NCI-H146 treated with DMSO at 0.1 percent for 48 hours (cell line): ENCODE measurements at regions not wholly inside any gene's neighbourhood (a gene's known extent, or its start where the extent isn't known, plus 50 kb on each side); places are given as distances from the start of the nearest gene placed in this dataset.

Experiments
- DNase-seq: peaks from one replicate; lab custom pipeline; 2025; ENCODE audit not compliant: unreplicated experiment; lab: John Stamatoyannopoulos, UW

GRCh38 chr12:30251546-30251945 lies 444.1 kb downstream of the IPO8 start:
- DNase-seq, result no peak

DNA sequence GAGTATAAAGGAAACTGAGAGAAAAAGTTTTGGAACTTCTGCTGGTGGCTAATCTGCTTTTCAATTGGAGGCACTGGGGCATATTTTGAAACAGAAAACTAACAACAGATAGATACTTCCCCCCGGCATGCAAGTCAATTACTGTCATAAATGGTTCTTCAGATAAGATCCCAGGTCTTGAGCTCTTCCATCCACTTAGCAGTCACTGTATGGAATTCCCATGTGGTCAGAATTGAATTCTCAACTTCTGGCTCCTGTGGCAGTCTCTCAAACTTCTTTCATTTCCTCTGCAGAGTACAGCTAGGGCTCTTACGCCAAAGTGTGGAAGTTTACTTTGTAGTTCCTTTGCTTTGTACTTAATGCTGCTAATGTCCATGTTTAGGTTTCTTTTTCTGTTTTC lies 452.2 kb downstream of the IPO8 start:
- DNase-seq, result no peak

- no peak for DNase-seq
Measured at GRCh38 chr12:30219047-30219446, 435.3 kb upstream of the TMTC1 start.

GRCh38 chr12:30218073-30218472 lies 434.3 kb upstream of the TMTC1 start:
- no peak for DNase-seq

GRCh38 chr12:30213166-30213565 lies 429.4 kb upstream of the TMTC1 start:
- no peak for DNase-seq

- DNase-seq, result no peak
Measured at GRCh38 chr12:30211743-30212142, 428.0 kb upstream of the TMTC1 start.

GRCh38 chr12:30203981-30204380 lies 420.2 kb upstream of the TMTC1 start:
- no peak for DNase-seq

- no peak for DNase-seq
Measured at GRCh38 chr12:30202521-30203254, 418.9 kb upstream of the TMTC1 start.

- no peak for DNase-seq
Measured at GRCh38 chr12:30201301-30202160, 417.8 kb upstream of the TMTC1 start.

GRCh38 chr12:30200864-30201263 lies 417.1 kb upstream of the TMTC1 start:
- no peak for DNase-seq

GRCh38 chr12:30197392-30198057 lies 413.8 kb upstream of the TMTC1 start:
- DNase-seq, result no peak

DNA sequence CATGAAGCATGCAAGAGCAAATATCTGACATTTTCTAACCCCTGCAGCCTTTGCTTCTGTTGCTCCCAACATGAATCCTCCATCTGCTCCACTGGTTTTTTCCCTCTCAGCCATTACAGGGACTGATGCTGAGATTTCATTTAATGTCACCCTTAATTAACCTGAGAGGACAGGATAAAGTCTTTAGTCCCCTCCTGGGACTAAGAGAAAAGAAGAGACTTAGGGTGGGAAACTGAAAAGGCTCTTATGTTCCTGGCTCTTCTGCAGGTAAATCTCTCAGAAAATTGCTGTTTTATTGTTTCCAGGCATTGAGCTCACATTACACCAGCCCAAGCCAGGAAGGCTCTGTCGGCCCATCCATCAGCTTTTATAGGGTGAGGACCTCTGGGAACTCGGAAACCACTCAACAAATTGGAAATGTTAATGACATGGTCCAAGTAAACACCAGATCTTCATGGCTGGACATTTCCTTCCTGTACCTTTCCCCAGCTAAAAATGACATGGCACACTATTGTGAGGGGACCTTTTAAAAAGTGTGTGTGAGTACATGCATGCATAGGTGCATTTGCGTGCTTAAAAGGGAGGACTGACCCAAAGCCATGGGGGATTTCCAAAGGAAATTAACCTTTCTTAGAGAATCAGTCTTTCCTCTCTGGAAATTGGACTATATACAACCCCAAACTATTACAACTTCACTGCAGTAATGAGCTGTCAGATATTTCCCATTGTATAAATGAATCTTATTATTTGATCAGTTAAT lies 408.1 kb upstream of the TMTC1 start:
- no peak for DNase-seq

GRCh38 chr12:30188602-30189326 lies 405.0 kb upstream of the TMTC1 start:
- no peak for DNase-seq

DNA sequence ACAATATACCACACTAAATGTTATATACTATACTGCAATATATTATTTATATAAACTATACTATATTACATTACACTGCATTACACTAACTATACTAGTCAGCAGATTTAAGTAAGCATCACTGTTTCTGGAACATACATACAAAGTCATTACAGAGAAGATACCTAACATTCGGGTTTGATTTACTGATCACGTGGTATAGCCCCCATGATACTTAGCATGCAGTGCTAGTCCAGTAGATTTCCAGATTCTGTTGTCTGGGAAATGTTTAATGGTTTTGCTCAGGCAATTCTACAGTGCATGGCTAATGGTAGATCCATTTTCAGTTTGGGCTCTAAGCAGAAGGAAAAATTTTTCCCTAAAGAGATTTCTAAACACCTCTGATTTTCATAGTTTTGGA lies 403.7 kb upstream of the TMTC1 start:
- no peak for DNase-seq

DNA sequence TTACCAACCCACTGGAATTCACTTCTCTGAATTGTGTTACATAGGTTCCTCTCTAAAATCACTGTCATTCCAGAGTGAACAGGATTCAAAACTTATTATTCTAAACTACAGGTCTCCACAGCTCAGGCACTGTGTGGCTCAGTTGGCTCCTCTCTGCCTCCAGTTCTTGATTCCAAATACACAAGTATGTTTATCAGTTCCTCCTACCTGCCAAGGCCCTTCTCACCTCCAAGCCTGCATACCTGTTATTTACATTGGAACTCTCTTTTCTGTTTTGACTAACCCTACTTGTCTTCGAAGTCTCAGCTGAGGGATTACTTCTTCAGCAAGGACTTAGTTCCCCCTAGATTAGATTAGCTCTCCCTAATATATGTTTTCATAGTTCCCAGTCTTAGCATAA lies 397.6 kb upstream of the TMTC1 start:
- no peak for DNase-seq

DNA sequence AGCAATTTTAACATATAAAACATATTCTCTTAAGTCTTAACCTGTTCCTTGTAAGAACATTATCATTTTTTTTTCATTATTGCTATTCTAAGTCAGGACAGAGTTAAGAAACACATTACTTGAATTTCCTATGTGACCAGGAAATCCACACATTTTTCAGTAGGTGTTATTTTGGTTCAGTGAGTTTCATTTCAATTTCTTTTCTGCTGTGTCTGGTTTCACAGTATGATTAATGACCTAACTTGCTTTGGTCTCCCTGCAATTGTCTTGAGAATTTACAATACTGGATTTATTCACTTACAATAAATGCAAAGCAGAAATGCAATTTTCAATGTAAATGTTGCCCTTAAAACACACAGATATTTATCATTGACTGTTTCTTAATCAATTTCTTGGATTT lies 396.9 kb upstream of the TMTC1 start:
- DNase-seq, result no peak

DNA sequence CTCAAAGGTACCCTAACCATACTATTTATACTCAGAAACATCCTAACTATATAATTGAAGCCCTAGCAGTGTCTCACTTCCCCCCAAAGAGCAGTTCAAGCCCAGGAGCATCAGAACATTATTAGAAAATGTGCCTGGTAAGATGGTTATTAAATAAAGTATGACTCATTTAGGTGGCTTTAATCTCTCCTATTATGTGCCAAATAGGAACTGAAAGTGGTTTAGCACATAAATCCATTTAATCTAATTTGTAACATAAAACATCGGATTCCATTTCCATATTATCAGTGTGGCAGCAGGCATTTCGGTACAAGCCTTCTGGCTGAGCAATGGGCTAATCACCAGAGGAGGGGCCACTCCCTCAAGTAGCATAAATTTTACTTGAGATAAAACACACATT lies 395.2 kb upstream of the TMTC1 start:
- DNase-seq, result no peak

GRCh38 chr12:30169839-30170591 lies 386.3 kb upstream of the TMTC1 start:
- DNase-seq, result no peak

GRCh38 chr12:30166006-30166795 lies 382.5 kb upstream of the TMTC1 start:
- DNase-seq, result no peak
